NCI-H1694 treated with DMSO at 0.1 percent for 48 hours (cell line): ENCODE measurements at regions not wholly inside any gene's neighbourhood (a gene's known extent, or its start where the extent isn't known, plus 50 kb on each side); places are given as distances from the start of the nearest gene placed in this dataset.

Experiments used
- DNase-seq: peaks from one replicate; lab custom pipeline; 2025; lab: John Stamatoyannopoulos, UW

- no peak for DNase-seq
Measured at GRCh38 chr11:81174646-81175330, 1558.9 kb downstream of the FAM181B start.

- no peak for DNase-seq
Measured at GRCh38 chr11:81165164-81165563, 1568.5 kb downstream of the FAM181B start.

GRCh38 chr11:81159900-81160299, 1573.8 kb downstream of the FAM181B start:
- no peak for DNase-seq

GRCh38 chr11:81135570-81135969, 1598.1 kb downstream of the FAM181B start:
- DNase-seq = no peak

GRCh38 chr11:81129618-81130017, 1604.0 kb downstream of the FAM181B start:
- DNase-seq = no peak

GRCh38 chr11:81112718-81113117, 1620.9 kb downstream of the FAM181B start:
- no peak for DNase-seq

GRCh38 chr11:81104051-81104450, 1629.6 kb downstream of the FAM181B start:
- DNase-seq = no peak

- DNase-seq = no peak
Measured at GRCh38 chr11:81098471-81098870, 1635.2 kb downstream of the FAM181B start.

- DNase-seq = no peak
Measured at GRCh38 chr11:81092522-81092921, 1641.1 kb downstream of the FAM181B start.

- no peak for DNase-seq
Measured at GRCh38 chr11:81089242-81089641, 1644.4 kb downstream of the FAM181B start.

- DNase-seq = no peak
Measured at GRCh38 chr11:81080476-81080875, 1639.6 kb upstream of the TENM4 start.

GRCh38 chr11:81072273-81072672, 1631.4 kb upstream of the TENM4 start:
- no peak for DNase-seq

- no peak for DNase-seq
Measured at GRCh38 chr11:81071606-81072005, 1630.8 kb upstream of the TENM4 start.

GRCh38 chr11:81070948-81071347, 1630.1 kb upstream of the TENM4 start:
- no peak for DNase-seq

- DNase-seq = no peak
Measured at GRCh38 chr11:81059356-81059755, 1618.5 kb upstream of the TENM4 start.

GRCh38 chr11:81052344-81053158, 1611.7 kb upstream of the TENM4 start:
- DNase-seq = no peak

- DNase-seq = no peak
Measured at GRCh38 chr11:81039916-81040524, 1599.2 kb upstream of the TENM4 start.

GRCh38 chr11:81036168-81036870, 1595.5 kb upstream of the TENM4 start:
- no peak for DNase-seq

GRCh38 chr11:81033779-81034540, 1593.1 kb upstream of the TENM4 start:
- peak; percentile 0 for DNase-seq

- no peak for DNase-seq
Measured at GRCh38 chr11:81032906-81033305, 1592.1 kb upstream of the TENM4 start.

- no peak for DNase-seq
Measured at GRCh38 chr11:81030186-81030585, 1589.4 kb upstream of the TENM4 start.

- no peak for DNase-seq
Measured at GRCh38 chr11:81026032-81026431, 1585.2 kb upstream of the TENM4 start.
